Ascending aorta (tissue), 2 donors: ENCODE measurements at regions not wholly inside any gene's neighbourhood (a gene's known extent, or its start where the extent isn't known, plus 50 kb on each side); places are given as distances from the start of the nearest gene placed in this dataset.
"Not testable (repeated sequence)": the region's sequence is repeated elsewhere in the genome, so short reads cannot be mapped to it uniquely, and the experiment has no call there.

Source experiments
- DNase-seq, 2 donors: peaks; one replicate each; pipeline ENCODE4 v3.0.0-alpha.2; 2019; ENCODE audit warnings: low spot score in 2 of 2
- H3K27ac ChIP-seq, 2 donors: fragments of 200-600 bp; sonication (generic); one replicate each; pipeline ENCODE4 v1.5.1; 2016 to 2017; ENCODE audit warnings: mild to moderate bottlenecking in 1 of 2
- H3K27me3 ChIP-seq: fragments of 200-600 bp; sonication (generic); one replicate; pipeline ENCODE4 v1.5.1; 2017
- H3K36me3 ChIP-seq, 2 donors: fragments of 200-600 bp; sonication (generic); one replicate each; pipeline ENCODE4 v1.5.1; 2016
- H3K4me1 ChIP-seq, 2 donors: fragments of 200-600 bp; sonication (generic); one replicate each; pipeline ENCODE4 v1.5.1; 2016 to 2017; ENCODE audit warnings: mild to moderate bottlenecking in 1 of 2
- H3K4me3 ChIP-seq, 2 donors: fragments of 200-600 bp; sonication (generic); one replicate each; pipeline ENCODE4 v1.5.1; 2016 to 2017; ENCODE audit warnings: mild to moderate bottlenecking in 1 of 2
- H3K9me3 ChIP-seq, 2 donors: fragments of 200-600 bp; sonication (generic); one replicate each; pipeline ENCODE4 v1.5.1; 2016
- CTCF ChIP-seq, 3 experiments: fragments of 200-600 bp in 2 of 3; fragments of 450-650 bp in 1 of 3; sonication (generic) in 2 of 3; IDR thresholded peaks; one replicate each; pipeline ENCODE4 v1.5.1; 2016 to 2019; ENCODE audit warnings: antibody characterized with exemption in 3 of 3, mild to moderate bottlenecking in 1 of 3, moderate library complexity in 1 of 3
- intact Hi-C: fragments of 100-400 bp; cut with DNase I; formaldehyde crosslinking; loops from one replicate; pipeline ENCODE4 v1.15.1; 2023

- H3K4me1 ChIP-seq: no peaks in the 10 kb centered on the region
- intact Hi-C loops: no loop called here
- H3K27me3 ChIP-seq: no peaks in the 10 kb centered on the region
- H3K9me3 ChIP-seq: no peaks in the 10 kb centered on the region
- no peak for TF ChIP-seq CTCF (IDR thresholded peaks at IDR 0.05)
- no peak overlapping the region for H3K4me3 ChIP-seq
- H3K36me3 ChIP-seq: no peaks in the 10 kb centered on the region
- no peak overlapping the region for H3K27ac ChIP-seq
- no peak for DNase-seq
Measured at GRCh38 chr5:154541553-154541952, 63.5 kb upstream of the HAND1 start.

GRCh38 chr5:154540600-154540999 lies 62.6 kb upstream of the HAND1 start:
- intact Hi-C loops: no loop called here
- Histone ChIP-seq H3K4me1 (no peaks in the 10 kb centered on the region), H3K27ac (no peak overlapping the region), H3K9me3 (no peaks in the 10 kb centered on the region), H3K4me3 (no peak overlapping the region), H3K27me3 (no peaks in the 10 kb centered on the region), H3K36me3 (no peaks in the 10 kb centered on the region)
- no peak for DNase-seq
- no peak for TF ChIP-seq CTCF (IDR thresholded peaks at IDR 0.05)

- no peak for TF ChIP-seq CTCF (IDR thresholded peaks at IDR 0.05)
- intact Hi-C loops: no loop called here
- Histone ChIP-seq H3K27ac (no peak overlapping the region), H3K36me3 (no peaks in the 10 kb centered on the region), H3K27me3 (no peaks in the 10 kb centered on the region), H3K4me3 (no peak overlapping the region), H3K9me3 (no peaks in the 10 kb centered on the region), H3K4me1 (no peaks in the 10 kb centered on the region)
- no peak for DNase-seq
Measured at GRCh38 chr5:154538492-154538891, 60.5 kb upstream of the HAND1 start.

- DNase-seq, H3K4me3 ChIP-seq, H3K9me3 ChIP-seq, H3K4me1 ChIP-seq, H3K27ac ChIP-seq, intact Hi-C loops, H3K27me3 ChIP-seq, H3K36me3 ChIP-seq: not testable (repeated sequence)
Measured at GRCh38 chr5:154536439-154536838, 58.4 kb upstream of the HAND1 start.

- DNase-seq: no peak
- no peaks in the 10 kb centered on the region for H3K4me1 ChIP-seq
- no peak overlapping the region for H3K4me3 ChIP-seq
- no peaks in the 10 kb centered on the region for H3K36me3 ChIP-seq
- no peak for TF ChIP-seq CTCF (IDR thresholded peaks at IDR 0.05)
- intact Hi-C loops: no loop called here
- no peaks in the 10 kb centered on the region for H3K27me3 ChIP-seq
- H3K27ac ChIP-seq: no peak overlapping the region
- H3K9me3 ChIP-seq: no peaks in the 10 kb centered on the region
Measured at GRCh38 chr5:154535535-154535934, 57.5 kb upstream of the HAND1 start.

GRCh38 chr5:154534457-154535050 lies 56.5 kb upstream of the HAND1 start:
- no peaks in the 10 kb centered on the region for H3K9me3 ChIP-seq
- H3K27me3 ChIP-seq: no peaks in the 10 kb centered on the region
- H3K27ac ChIP-seq: no peak overlapping the region
- DNase-seq: no peak
- no peak overlapping the region for H3K4me3 ChIP-seq
- intact Hi-C loops: no loop called here
- TF ChIP-seq CTCF (IDR thresholded peaks at IDR 0.05): no peak
- H3K4me1 ChIP-seq: no peaks in the 10 kb centered on the region
- H3K36me3 ChIP-seq: no peaks in the 10 kb centered on the region
